ENCODE measurements at regions not wholly inside any gene's neighbourhood (a gene's known extent, or its start where the extent isn't known, plus 50 kb on each side); places are given as distances from the start of the nearest gene placed in this dataset.

- no peak for TF ChIP-seq CTCF (IDR thresholded peaks at IDR 0.05)
- no peak for TF ChIP-seq POLR2A (IDR thresholded peaks at IDR 0.05)
Observed at GRCh38 chr3:24968036-24968435, 460.0 kb upstream of the RARB start.
